ENCODE measurements at regions not wholly inside any gene's neighbourhood (a gene's known extent, or its start where the extent isn't known, plus 50 kb on each side); places are given as distances from the start of the nearest gene placed in this dataset.

GRCh38 chr11:96948066-96948465, 558.3 kb downstream of the JRKL start:
- Histone ChIP-seq H3K36me3 (ENCODE audit: insufficient read depth, low read length) (no peaks in the 10 kb centered on the region), H3K4me1 (ENCODE audit: insufficient read depth, low read length) (no peaks in the 10 kb centered on the region), H3K9me3 (ENCODE audit: low read length) (no peaks in the 10 kb centered on the region), H3K4me3 (ENCODE audit: low read length) (no peak overlapping the region), H3K27me3 (ENCODE audit: insufficient read depth, low read length) (no peaks in the 10 kb centered on the region), H2AFZ (ENCODE audit: low read depth, low read length) (no peak overlapping the region)

- Histone ChIP-seq H3K27me3 (ENCODE audit: insufficient read depth, low read length) (no peaks in the 10 kb centered on the region), H3K4me3 (ENCODE audit: low read length) (no peak overlapping the region), H3K36me3 (ENCODE audit: insufficient read depth, low read length) (no peaks in the 10 kb centered on the region), H3K9me3 (ENCODE audit: low read length) (no peaks in the 10 kb centered on the region), H2AFZ (ENCODE audit: low read depth, low read length) (no peak overlapping the region), H3K4me1 (ENCODE audit: insufficient read depth, low read length) (no peaks in the 10 kb centered on the region)
These were observed 559.7 kb downstream of the JRKL start for GRCh38 chr11:96949464-96949863.

GRCh38 chr11:96954587-96955242, 564.9 kb downstream of the JRKL start:
- H2AFZ ChIP-seq (ENCODE audit: low read depth, low read length): no peak overlapping the region
- H3K4me3 ChIP-seq (ENCODE audit: low read length): no peak overlapping the region
- no peaks in the 10 kb centered on the region for H3K4me1 ChIP-seq (ENCODE audit: insufficient read depth, low read length)
- H3K36me3 ChIP-seq (ENCODE audit: insufficient read depth, low read length): no peaks in the 10 kb centered on the region
- H3K9me3 ChIP-seq (ENCODE audit: low read length): no peaks in the 10 kb centered on the region
- no peaks in the 10 kb centered on the region for H3K27me3 ChIP-seq (ENCODE audit: insufficient read depth, low read length)

GRCh38 chr11:96960476-96960875, 570.7 kb downstream of the JRKL start:
- Histone ChIP-seq H3K4me3 (ENCODE audit: low read length) (no peak overlapping the region), H2AFZ (ENCODE audit: low read depth, low read length) (no peak overlapping the region), H3K27me3 (ENCODE audit: insufficient read depth, low read length) (no peaks in the 10 kb centered on the region), H3K9me3 (ENCODE audit: low read length) (no peaks in the 10 kb centered on the region), H3K4me1 (ENCODE audit: insufficient read depth, low read length) (no peaks in the 10 kb centered on the region), H3K36me3 (ENCODE audit: insufficient read depth, low read length) (no peaks in the 10 kb centered on the region)

- Histone ChIP-seq H3K27me3 (ENCODE audit: insufficient read depth, low read length) (no peaks in the 10 kb centered on the region), H3K36me3 (ENCODE audit: insufficient read depth, low read length) (no peaks in the 10 kb centered on the region), H2AFZ (ENCODE audit: low read depth, low read length) (no peak overlapping the region), H3K4me3 (ENCODE audit: low read length) (no peak overlapping the region), H3K4me1 (ENCODE audit: insufficient read depth, low read length) (no peaks in the 10 kb centered on the region), H3K9me3 (ENCODE audit: low read length) (no peaks in the 10 kb centered on the region)
These were observed 571.1 kb downstream of the JRKL start for GRCh38 chr11:96960926-96961325.

- H2AFZ ChIP-seq (ENCODE audit: low read depth, low read length): no peak overlapping the region
- no peak overlapping the region for H3K4me3 ChIP-seq (ENCODE audit: low read length)
- H3K9me3 ChIP-seq (ENCODE audit: low read length): no peaks in the 10 kb centered on the region
- no peaks in the 10 kb centered on the region for H3K36me3 ChIP-seq (ENCODE audit: insufficient read depth, low read length)
- no peaks in the 10 kb centered on the region for H3K27me3 ChIP-seq (ENCODE audit: insufficient read depth, low read length)
- H3K4me1 ChIP-seq (ENCODE audit: insufficient read depth, low read length): no peaks in the 10 kb centered on the region
These were observed 572.1 kb downstream of the JRKL start for GRCh38 chr11:96961931-96962330.

GRCh38 chr11:96963375-96963774, 573.6 kb downstream of the JRKL start:
- no peak overlapping the region for H2AFZ ChIP-seq (ENCODE audit: low read depth, low read length)
- H3K9me3 ChIP-seq (ENCODE audit: low read length): no peaks in the 10 kb centered on the region
- no peaks in the 10 kb centered on the region for H3K4me1 ChIP-seq (ENCODE audit: insufficient read depth, low read length)

GRCh38 chr11:96964661-96965060, 574.8 kb downstream of the JRKL start:
- Histone ChIP-seq H3K9me3 (ENCODE audit: low read length) (no peaks in the 10 kb centered on the region), H3K4me3 (ENCODE audit: low read length) (no peak overlapping the region), H2AFZ (ENCODE audit: low read depth, low read length) (no peak overlapping the region), H3K27me3 (ENCODE audit: insufficient read depth, low read length) (no peaks in the 10 kb centered on the region), H3K36me3 (ENCODE audit: insufficient read depth, low read length) (no peaks in the 10 kb centered on the region), H3K4me1 (ENCODE audit: insufficient read depth, low read length) (no peaks in the 10 kb centered on the region)

More at GRCh38 chr11:96963375-96963774, 573.6 kb downstream of the JRKL start:
- no peak overlapping the region for H3K4me3 ChIP-seq (ENCODE audit: low read length)
- H3K36me3 ChIP-seq (ENCODE audit: insufficient read depth, low read length): no peaks in the 10 kb centered on the region
- H3K27me3 ChIP-seq (ENCODE audit: insufficient read depth, low read length): no peaks in the 10 kb centered on the region

GRCh38 chr11:96967616-96968015, 577.8 kb downstream of the JRKL start:
- Histone ChIP-seq H3K36me3 (ENCODE audit: insufficient read depth, low read length) (no peaks in the 10 kb centered on the region), H3K4me3 (ENCODE audit: low read length) (no peak overlapping the region), H2AFZ (ENCODE audit: low read depth, low read length) (no peak overlapping the region), H3K9me3 (ENCODE audit: low read length) (no peaks in the 10 kb centered on the region), H3K4me1 (ENCODE audit: insufficient read depth, low read length) (no peaks in the 10 kb centered on the region), H3K27me3 (ENCODE audit: insufficient read depth, low read length) (no peaks in the 10 kb centered on the region)

- Histone ChIP-seq H3K4me3 (ENCODE audit: low read length) (no peak overlapping the region), H3K9me3 (ENCODE audit: low read length) (no peaks in the 10 kb centered on the region), H3K4me1 (ENCODE audit: insufficient read depth, low read length) (no peaks in the 10 kb centered on the region), H2AFZ (ENCODE audit: low read depth, low read length) (no peak overlapping the region), H3K27me3 (ENCODE audit: insufficient read depth, low read length) (no peaks in the 10 kb centered on the region), H3K36me3 (ENCODE audit: insufficient read depth, low read length) (no peaks in the 10 kb centered on the region)
These were observed 579.4 kb downstream of the JRKL start for GRCh38 chr11:96969251-96969650.

- Histone ChIP-seq H3K36me3 (ENCODE audit: insufficient read depth, low read length) (no peaks in the 10 kb centered on the region), H3K9me3 (ENCODE audit: low read length) (no peaks in the 10 kb centered on the region), H2AFZ (ENCODE audit: low read depth, low read length) (no peak overlapping the region), H3K4me1 (ENCODE audit: insufficient read depth, low read length) (no peaks in the 10 kb centered on the region), H3K27me3 (ENCODE audit: insufficient read depth, low read length) (no peaks in the 10 kb centered on the region), H3K4me3 (ENCODE audit: low read length) (no peak overlapping the region)
These were observed 588.9 kb downstream of the JRKL start for GRCh38 chr11:96978751-96979150.

- Histone ChIP-seq H3K36me3 (ENCODE audit: insufficient read depth, low read length) (no peaks in the 10 kb centered on the region), H3K4me3 (ENCODE audit: low read length) (no peak overlapping the region), H3K9me3 (ENCODE audit: low read length) (no peaks in the 10 kb centered on the region), H3K4me1 (ENCODE audit: insufficient read depth, low read length) (no peaks in the 10 kb centered on the region), H2AFZ (ENCODE audit: low read depth, low read length) (no peak overlapping the region), H3K27me3 (ENCODE audit: insufficient read depth, low read length) (no peaks in the 10 kb centered on the region)
These were observed 596.7 kb downstream of the JRKL start for GRCh38 chr11:96986516-96986915.

- H3K4me3 ChIP-seq (ENCODE audit: low read length): no peak overlapping the region
- H3K36me3 ChIP-seq (ENCODE audit: insufficient read depth, low read length): no peaks in the 10 kb centered on the region
- H3K9me3 ChIP-seq (ENCODE audit: low read length): no peaks in the 10 kb centered on the region
- no peak overlapping the region for H2AFZ ChIP-seq (ENCODE audit: low read depth, low read length)
- H3K4me1 ChIP-seq (ENCODE audit: insufficient read depth, low read length): no peaks in the 10 kb centered on the region
- no peaks in the 10 kb centered on the region for H3K27me3 ChIP-seq (ENCODE audit: insufficient read depth, low read length)
These were observed 601.1 kb downstream of the JRKL start for GRCh38 chr11:96990914-96991313.

GRCh38 chr11:97000481-97000880, 610.7 kb downstream of the JRKL start:
- no peak overlapping the region for H2AFZ ChIP-seq (ENCODE audit: low read depth, low read length)
- no peaks in the 10 kb centered on the region for H3K4me1 ChIP-seq (ENCODE audit: insufficient read depth, low read length)
- no peaks in the 10 kb centered on the region for H3K27me3 ChIP-seq (ENCODE audit: insufficient read depth, low read length)
- no peak overlapping the region for H3K4me3 ChIP-seq (ENCODE audit: low read length)
- no peaks in the 10 kb centered on the region for H3K9me3 ChIP-seq (ENCODE audit: low read length)
- H3K36me3 ChIP-seq (ENCODE audit: insufficient read depth, low read length): no peaks in the 10 kb centered on the region

All from neuron (in vitro differentiated cells).